Endodermal cell (in vitro differentiated cells): ENCODE measurements at regions not wholly inside any gene's neighbourhood (a gene's known extent, or its start where the extent isn't known, plus 50 kb on each side); places are given as distances from the start of the nearest gene placed in this dataset.

Source experiments
- DNase-seq: peaks from one replicate; pipeline ENCODE4 v3.0.0-alpha.2; 2017
- H3K27ac ChIP-seq: 2 replicates; pipeline ENCODE4 v1.5.1; 2013; ENCODE audit warnings: mild to moderate bottlenecking, low read depth, low read length, moderate library complexity
- H3K27me3 ChIP-seq: 2 replicates; pipeline ENCODE4 v1.6.1; 2013; ENCODE audit warnings: mild to moderate bottlenecking, low read length, moderate library complexity; ENCODE audit not compliant: insufficient read depth, control insufficient read depth, poor library complexity, severe bottlenecking
- H3K36me3 ChIP-seq: 2 replicates; pipeline ENCODE4 v1.7.0; 2013; ENCODE audit warnings: mild to moderate bottlenecking, low read length, moderate library complexity; ENCODE audit not compliant: control insufficient read depth, insufficient read depth
- H3K4me1 ChIP-seq: one replicate; pipeline ENCODE4 v1.7.0; 2013; ENCODE audit warnings: low read length; ENCODE audit not compliant: control insufficient read depth, insufficient read depth
- H3K4me3 ChIP-seq: 2 replicates; pipeline ENCODE4 v1.5.1; 2013; ENCODE audit warnings: mild to moderate bottlenecking, low read length, moderate library complexity
- H3K9ac ChIP-seq: 2 replicates; pipeline ENCODE4 v1.6.1; 2013; ENCODE audit warnings: mild to moderate bottlenecking, low read length, moderate library complexity; ENCODE audit not compliant: poor library complexity, severe bottlenecking; ENCODE audit errors: extremely low read depth
- H3K9me3 ChIP-seq: 2 replicates; pipeline ENCODE4 v1.6.1; 2013; ENCODE audit warnings: mild to moderate bottlenecking, low read length, moderate library complexity; ENCODE audit not compliant: control insufficient read depth
- H3K27ac Mint-ChIP-seq: 2 replicates; pipeline ENCODE4 v1.8.0; 2020; ENCODE audit warnings: mixed read lengths
- H3K27me3 Mint-ChIP-seq: 2 replicates; pipeline ENCODE4 v1.8.0; 2021; ENCODE audit warnings: mild to moderate bottlenecking, mixed read lengths; ENCODE audit not compliant: insufficient read depth
- H3K36me3 Mint-ChIP-seq: 2 replicates; pipeline ENCODE4 v1.8.0; 2020; ENCODE audit warnings: low read depth, mixed read lengths
- H3K4me1 Mint-ChIP-seq: 2 replicates; pipeline ENCODE4 v1.8.0; 2020; ENCODE audit warnings: mixed read lengths
- H3K4me3 Mint-ChIP-seq: 2 replicates; pipeline ENCODE4 v1.8.0; 2020; ENCODE audit warnings: mild to moderate bottlenecking, moderate library complexity, mixed read lengths
- H3K9me3 Mint-ChIP-seq: 2 replicates; pipeline ENCODE4 v1.8.0; 2020; ENCODE audit warnings: mild to moderate bottlenecking, mixed read lengths
- CTCF ChIP-seq: fragments of 200-600 bp; sonication (generic); conservative IDR thresholded peaks from 2 replicates; pipeline ENCODE4 v1.5.0; 2021; ENCODE audit warnings: antibody characterized with exemption, mild to moderate bottlenecking
- WGBS, 2 experiments: methylation state at CpG; one replicate each; pipeline versions ENCODE4 v1.1.5 to v1.1.7; 2013; ENCODE audit warnings: missing lambda C conversion rate in 2 of 2, mixed read lengths in 1 of 2; ENCODE audit not compliant: insufficient coverage in 1 of 2, insufficient read length in 1 of 2; 5-methylcytosine and 5-hydroxymethylcytosine counted together

GRCh38 chr20:40225596-40225995 is 463.4 kb downstream of the MAFB start:
- Histone ChIP-seq H3K9ac (no peak overlapping the region), H3K27ac (no peak overlapping the region), H3K4me3 (no peak overlapping the region), H3K36me3 (no peaks in the 10 kb centered on the region), H3K27me3 (no peaks in the 10 kb centered on the region), H3K9me3 (no peaks in the 10 kb centered on the region), H3K4me1 (no peaks in the 10 kb centered on the region)
- Mint-ChIP-seq H3K4me1 (no peaks in the 10 kb centered on the region), H3K36me3 (no peaks in the 10 kb centered on the region), H3K27me3 (no peaks in the 10 kb centered on the region), H3K9me3 (no peaks in the 10 kb centered on the region), H3K4me3 (no peak overlapping the region), H3K27ac (no peak overlapping the region)
- WGBS, 2 experiments = 94 to 100% methylated on average over 1 to 2 of the region's 2 CpGs
- TF ChIP-seq CTCF = no peak
- no peak for DNase-seq

GRCh38 chr20:40223810-40224209 is 465.2 kb downstream of the MAFB start:
- TF ChIP-seq CTCF = no peak
- Histone ChIP-seq H3K9ac (no peak overlapping the region), H3K9me3 (no peaks in the 10 kb centered on the region), H3K4me3 (no peak overlapping the region), H3K27ac (no peak overlapping the region), H3K36me3 (no peaks in the 10 kb centered on the region), H3K4me1 (no peaks in the 10 kb centered on the region), H3K27me3 (no peaks in the 10 kb centered on the region)
- Mint-ChIP-seq H3K9me3 (no peaks in the 10 kb centered on the region), H3K27ac (no peak overlapping the region), H3K4me3 (no peak overlapping the region), H3K36me3 (no peaks in the 10 kb centered on the region), H3K27me3 (no peaks in the 10 kb centered on the region), H3K4me1 (peaks cover 1% of the 10 kb centered on the region)
- no peak for DNase-seq
- 93 to 100% methylated on average over 1 to 3 of the region's 3 CpGs for WGBS, 2 experiments

GRCh38 chr20:40218971-40219370 is 470.1 kb downstream of the MAFB start:
- H3K4me1 Mint-ChIP-seq = peaks cover 8% of the 10 kb centered on the region
- Histone ChIP-seq H3K36me3 (no peaks in the 10 kb centered on the region), H3K4me1 (no peaks in the 10 kb centered on the region), H3K27me3 (no peaks in the 10 kb centered on the region), H3K4me3 (no peak overlapping the region), H3K9me3 (no peaks in the 10 kb centered on the region), H3K9ac (no peak overlapping the region), H3K27ac (no peak overlapping the region)
- H3K36me3 Mint-ChIP-seq = peaks cover 5% of the 10 kb centered on the region
- no peak for TF ChIP-seq CTCF
- H3K27ac Mint-ChIP-seq = no peak overlapping the region
- no peaks in the 10 kb centered on the region for H3K9me3 Mint-ChIP-seq
- WGBS, 2 experiments = 90 to 96% methylated on average over 2 of the region's 2 CpGs
- H3K4me3 Mint-ChIP-seq = no peak overlapping the region
- H3K27me3 Mint-ChIP-seq = no peaks in the 10 kb centered on the region
- no peak for DNase-seq
